Mesodermal cell (in vitro differentiated cells): ENCODE measurements at regions not wholly inside any gene's neighbourhood (a gene's known extent, or its start where the extent isn't known, plus 50 kb on each side); places are given as distances from the start of the nearest gene placed in this dataset.

ENCODE experiments used
- H3K27ac ChIP-seq: 2 replicates; pipeline ENCODE4 v1.7.0; 2013; ENCODE audit warnings: mild to moderate bottlenecking, low read depth, low read length, moderate library complexity; ENCODE audit not compliant: severe bottlenecking
- H3K36me3 ChIP-seq: 2 replicates; pipeline ENCODE4 v1.7.1; 2013; ENCODE audit warnings: mild to moderate bottlenecking, low read length, moderate library complexity; ENCODE audit not compliant: control insufficient read depth, insufficient read depth
- H3K4me1 ChIP-seq: one replicate; pipeline ENCODE4 v1.7.1; 2013; ENCODE audit warnings: mild to moderate bottlenecking, low read length; ENCODE audit not compliant: insufficient read depth, control insufficient read depth, poor library complexity, severe bottlenecking
- H3K4me3 ChIP-seq: 2 replicates; pipeline ENCODE4 v1.7.0; 2013; ENCODE audit warnings: low read length, control low read depth, mild to moderate bottlenecking; ENCODE audit not compliant: insufficient read depth, poor library complexity, severe bottlenecking; ENCODE audit errors: extremely low read depth
- H3K9me3 ChIP-seq: 2 replicates; pipeline ENCODE4 v1.7.1; 2013; ENCODE audit warnings: mild to moderate bottlenecking, low read length, moderate library complexity; ENCODE audit not compliant: control insufficient read depth
- WGBS, 2 experiments: methylation state at CpG; one replicate each; pipeline ENCODE4 v1.1.5; 2013; ENCODE audit warnings: missing lambda C conversion rate in 2 of 2; ENCODE audit not compliant: insufficient coverage in 2 of 2; 5-methylcytosine and 5-hydroxymethylcytosine counted together

GRCh38 chr13:31681133-31681532 lies 58.2 kb upstream of the RXFP2 start:
- Histone ChIP-seq H3K4me3 (no peak overlapping the region), H3K27ac (no peak overlapping the region), H3K36me3 (no peaks in the 10 kb centered on the region), H3K4me1 (no peaks in the 10 kb centered on the region), H3K9me3 (no peaks in the 10 kb centered on the region)
- WGBS, 2 experiments = 100% methylated on average over 1 of the region's 2 CpGs; no CpG with 5 or more reads in 1 of the 2 experiments

- Histone ChIP-seq H3K27ac (no peak overlapping the region), H3K9me3 (no peaks in the 10 kb centered on the region), H3K4me1 (no peaks in the 10 kb centered on the region), H3K4me3 (no peak overlapping the region), H3K36me3 (no peaks in the 10 kb centered on the region)
- WGBS, 2 experiments = no CpG with 5 or more reads among the region's 2 CpGs
These were observed 54.9 kb upstream of the RXFP2 start for GRCh38 chr13:31684466-31684865.

DNA sequence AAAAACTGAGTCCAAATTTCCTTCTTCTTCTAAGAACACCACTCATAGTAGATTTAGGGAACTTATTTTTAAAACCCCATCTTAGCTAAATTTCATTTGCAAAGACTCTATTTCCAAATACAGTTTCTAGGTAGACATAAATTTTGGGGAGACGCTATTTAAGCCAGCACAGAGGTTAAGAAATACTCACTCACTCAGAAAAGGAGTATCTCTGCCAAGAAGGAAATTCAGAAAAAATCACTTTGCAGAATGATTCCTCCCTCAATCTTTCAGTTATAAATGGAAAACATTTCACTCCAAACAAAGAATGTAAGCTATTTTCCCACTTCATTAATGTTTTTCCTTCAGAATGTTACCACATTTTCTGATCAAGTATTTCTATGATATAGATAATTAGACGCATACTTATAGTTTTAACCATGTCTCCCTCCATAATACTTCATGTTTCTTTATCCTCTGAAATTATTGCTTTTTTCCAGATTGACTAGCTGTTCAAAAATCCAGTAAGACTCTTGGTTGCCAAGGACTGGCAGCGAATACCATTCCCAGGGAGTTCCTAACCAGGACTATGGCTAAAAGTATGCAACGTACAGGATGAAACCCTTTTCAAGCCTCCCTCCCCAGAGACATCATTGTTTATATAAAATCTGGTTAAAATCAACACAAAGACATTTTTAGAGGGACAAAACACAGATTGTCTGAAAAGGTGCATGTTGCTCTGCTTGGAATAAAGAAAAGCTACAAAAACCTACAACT lies 52.5 kb upstream of the RXFP2 start:
- H3K4me1 ChIP-seq = no peaks in the 10 kb centered on the region
- WGBS, 2 experiments = 100% methylated on average over 2 of the region's 4 CpGs; no CpG with 5 or more reads in 1 of the 2 experiments
- no peaks in the 10 kb centered on the region for H3K36me3 ChIP-seq
- H3K4me3 ChIP-seq = no peak overlapping the region
- no peaks in the 10 kb centered on the region for H3K9me3 ChIP-seq
- no peak overlapping the region for H3K27ac ChIP-seq
